GM19099 (cell line): ENCODE measurements at regions not wholly inside any gene's neighbourhood (a gene's known extent, or its start where the extent isn't known, plus 50 kb on each side); places are given as distances from the start of the nearest gene placed in this dataset.

Source experiments
- POLR2A ChIP-seq: IDR thresholded peaks from 3 replicates; pipeline ENCODE4 v1.6.1; 2011; ENCODE audit warnings: low read depth; ENCODE audit not compliant: insufficient read length; ENCODE audit errors: extremely low read depth

DNA sequence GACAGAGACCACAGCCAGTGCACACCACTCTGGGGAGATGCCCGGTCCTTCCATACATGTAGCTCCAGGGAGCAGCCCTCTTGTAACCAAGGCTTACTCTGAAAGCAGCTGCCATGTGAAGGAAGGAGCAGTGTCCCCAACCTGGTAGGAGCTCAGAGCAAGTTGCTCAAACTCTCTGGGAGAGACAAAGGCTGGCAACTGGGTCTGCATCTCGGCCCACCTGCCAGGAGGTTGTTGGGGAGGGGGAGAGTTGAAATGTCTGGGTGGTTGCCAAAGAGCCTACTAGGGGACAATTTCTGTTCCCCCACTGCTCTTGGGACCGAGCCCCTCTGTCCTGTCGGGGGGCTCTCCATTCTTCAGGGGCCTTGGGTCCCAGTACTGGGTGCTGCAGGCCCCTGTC, 309.9 kb downstream of the TLE3 start:
- no peak for TF ChIP-seq POLR2A

GRCh38 chr15:69789648-69790393, 307.9 kb downstream of the TLE3 start:
- TF ChIP-seq POLR2A: no peak

DNA sequence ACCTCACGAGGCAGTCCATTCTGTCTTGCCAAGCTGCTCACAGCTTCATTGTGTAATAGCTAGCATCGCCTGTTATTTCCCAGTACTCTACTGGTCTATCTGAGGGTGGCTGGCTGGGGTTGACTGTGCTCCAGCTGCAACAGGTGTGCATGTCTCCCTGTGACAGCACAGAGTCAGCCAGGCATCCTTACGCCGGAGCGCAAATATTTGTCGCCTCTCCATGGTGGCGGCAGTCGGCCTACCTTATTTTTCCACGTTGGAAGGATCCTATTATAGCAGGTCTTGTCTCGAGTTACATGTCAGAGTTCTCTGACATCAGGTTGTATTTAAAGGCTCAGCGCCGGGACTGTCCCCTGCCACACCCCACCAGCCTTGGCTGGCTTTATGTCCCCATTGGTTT, 307.1 kb downstream of the TLE3 start:
- TF ChIP-seq POLR2A: no peak

GRCh38 chr15:69792823-69793222, 304.9 kb downstream of the TLE3 start:
- no peak for TF ChIP-seq POLR2A

DNA sequence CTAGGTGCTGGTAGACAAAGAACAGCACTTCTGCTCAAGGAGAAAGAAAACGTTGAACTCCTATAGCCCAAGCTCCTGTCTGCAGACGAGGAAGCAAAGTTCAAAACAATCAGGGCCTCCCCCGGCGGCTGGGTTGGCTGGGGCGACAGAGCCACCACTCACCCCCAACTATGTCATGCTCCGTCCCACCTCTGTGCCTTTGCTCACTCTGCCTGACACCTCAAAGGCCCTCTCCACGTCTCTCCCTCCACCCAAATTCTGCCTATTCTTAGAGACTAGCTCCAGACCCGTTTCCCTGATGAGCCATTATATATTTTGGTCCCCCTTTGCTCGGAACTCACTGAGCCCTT, 304.3 kb downstream of the TLE3 start:
- no peak for TF ChIP-seq POLR2A

- no peak for TF ChIP-seq POLR2A
These were observed 303.8 kb downstream of the TLE3 start for GRCh38 chr15:69793781-69794451.

GRCh38 chr15:69794645-69795469, 302.9 kb downstream of the TLE3 start:
- TF ChIP-seq POLR2A: no peak

GRCh38 chr15:69795601-69796000, 302.1 kb downstream of the TLE3 start:
- no peak for TF ChIP-seq POLR2A

DNA sequence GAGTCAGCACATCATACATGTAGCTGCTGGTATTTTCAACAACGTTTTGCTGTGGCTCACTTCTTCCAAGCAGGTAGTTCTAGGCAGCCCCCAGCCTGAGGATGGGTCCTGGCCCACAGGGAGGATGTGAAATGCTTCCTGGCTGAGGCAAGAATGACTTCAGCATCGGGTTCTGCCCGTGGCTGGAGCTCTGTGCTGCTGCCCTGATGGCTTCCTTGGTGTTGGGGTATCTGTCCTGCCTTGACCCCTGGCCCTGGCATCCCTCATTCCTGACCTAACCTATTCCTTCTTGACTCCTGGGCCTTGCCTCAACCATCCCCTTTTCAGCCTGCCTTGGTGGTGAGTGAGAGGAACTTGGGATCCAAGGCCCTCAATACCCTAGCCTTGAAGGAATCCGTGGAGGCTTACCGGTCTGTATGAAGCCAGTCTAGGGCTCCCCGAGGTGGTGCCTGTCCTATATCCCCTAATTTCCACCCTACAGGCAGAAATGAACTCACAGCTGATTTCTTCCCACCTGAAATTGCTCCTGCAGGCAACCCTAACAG, 300.6 kb downstream of the TLE3 start:
- no peak for TF ChIP-seq POLR2A

DNA sequence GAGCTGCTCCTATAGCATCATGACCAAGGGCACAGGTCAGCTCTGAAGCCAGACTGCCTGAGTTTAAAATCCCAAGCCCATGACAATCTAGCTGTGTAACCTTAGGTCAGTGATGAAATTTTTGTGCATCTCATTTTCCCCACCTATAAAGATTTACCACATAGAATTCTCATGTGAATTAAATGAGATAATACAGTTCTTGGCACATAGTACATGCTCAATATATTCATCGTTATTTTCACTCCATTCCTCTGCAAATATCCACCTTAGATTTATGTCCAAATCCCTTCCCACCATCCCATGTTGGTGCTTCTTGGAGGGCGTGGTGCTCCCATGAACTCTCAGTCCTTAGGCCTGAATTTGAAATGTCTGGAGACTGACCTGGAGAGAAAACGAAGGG, 300.1 kb downstream of the TLE3 start:
- TF ChIP-seq POLR2A: no peak

GRCh38 chr15:69798481-69799250, 299.1 kb downstream of the TLE3 start:
- no peak for TF ChIP-seq POLR2A

GRCh38 chr15:69801144-69801543, 296.6 kb downstream of the TLE3 start:
- no peak for TF ChIP-seq POLR2A

DNA sequence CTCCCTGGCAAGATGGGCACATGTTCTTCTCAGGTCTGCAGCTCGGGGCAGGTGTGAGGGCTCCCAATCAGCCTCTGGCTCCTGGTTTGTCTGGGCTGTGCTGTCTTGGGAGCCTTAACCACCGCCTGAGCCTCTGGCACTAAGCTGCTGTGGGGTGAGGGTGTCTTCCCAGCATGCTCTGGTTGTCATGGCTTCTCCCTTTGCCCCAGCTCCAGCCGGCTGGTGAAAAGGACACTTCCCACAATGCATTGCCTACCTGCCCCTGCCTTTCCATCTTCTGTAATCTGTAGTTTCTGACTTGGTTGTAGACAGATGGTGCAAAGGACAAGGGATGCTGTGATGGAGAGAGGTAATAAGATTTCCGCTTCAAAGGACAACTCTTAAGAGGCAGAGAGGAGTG, 295.3 kb downstream of the TLE3 start:
- no peak for TF ChIP-seq POLR2A

GRCh38 chr15:69804786-69805185, 292.9 kb downstream of the TLE3 start:
- no peak for TF ChIP-seq POLR2A
